ENCODE measurements at regions not wholly inside any gene's neighbourhood (a gene's known extent, or its start where the extent isn't known, plus 50 kb on each side); places are given as distances from the start of the nearest gene placed in this dataset.

- H3K9me3 ChIP-seq (ENCODE audit: control insufficient read depth in 1 of 2, insufficient read depth in 1 of 2, low read depth in 1 of 2, low read length in 2 of 2), result no peaks in the 10 kb centered on the region
- ATAC-seq (peak; percentile 53; the same call in 1 of the 2 replicates), DNase-seq (ENCODE audit: low read depth, low spot score) (peak; percentile 32)
- H3K9ac ChIP-seq (ENCODE audit: low read length), result no peak overlapping the region
- no peaks in the 10 kb centered on the region for H3K79me2 ChIP-seq (ENCODE audit: insufficient read depth, low read length)
- no TSS peak for BruUV-seq (replicated peaks)
- H2AFZ ChIP-seq (ENCODE audit: low read depth, low read length, poor library complexity, severe bottlenecking), result peak overlapping the region; percentile 17
- peak overlapping the region; percentile 41 for H3K4me2 ChIP-seq (ENCODE audit: low read length)
- H3K4me3 ChIP-seq (replicated peaks in 1 of 2; ENCODE audit: low read depth in 1 of 2, low read length in 2 of 2), result no peak overlapping the region
- peaks cover 6 to 24% of the 10 kb centered on the region in 2 experiments; a peak in 3 of 4 replicates for H3K4me1 ChIP-seq (ENCODE audit: control insufficient read depth in 1 of 2, insufficient read depth in 2 of 2, low read length in 2 of 2)
- H3K9me2 ChIP-seq (ENCODE audit: insufficient read depth), result no peaks in the 10 kb centered on the region
- TF ChIP-seq JUND (IDR thresholded peaks at IDR 0.05) (0 out of 2 replicates have a peak, but pooled peaks have one; percentile 20), FOSL1 (IDR thresholded peaks at IDR 0.05; ENCODE audit: low read depth) (peak; percentile 48), EZH2phosphoT487 (IDR thresholded peaks at IDR 0.05; ENCODE audit: borderline replicate concordance) (no peak), SP1 (IDR thresholded peaks at IDR 0.05; ENCODE audit: low read depth) (0 out of 2 replicates have a peak, but pooled peaks have one; percentile 9)
- no peaks in the 10 kb centered on the region for H3K36me3 ChIP-seq (ENCODE audit: control insufficient read depth in 1 of 2, insufficient read depth in 2 of 2, low read length in 2 of 2)
- CTCF ChIA-PET, result no interaction called here
- RAD21 ChIA-PET (ENCODE audit: low non-redundant PET in 1 of 2, low total read pairs in 2 of 2, uncharacterized antibody in 2 of 2, unreplicated experiment in 2 of 2), result no interaction called here
- intact Hi-C loops (cut with micrococcal nuclease), result no loop called here
- H3K27ac ChIP-seq (ENCODE audit: low read depth, low read length), result no peak overlapping the region
- no peaks in the 10 kb centered on the region for H4K20me1 ChIP-seq (ENCODE audit: insufficient read depth)
- H3K27me3 ChIP-seq (ENCODE audit: insufficient read depth, low read length), result no peaks in the 10 kb centered on the region
- POLR2A ChIA-PET, result no interaction called here
These were observed 126.7 kb upstream of the MRI1 start for GRCh38 chr19:13637664-13638063.

- Histone ChIP-seq H3K9me2 (ENCODE audit: insufficient read depth) (no peaks in the 10 kb centered on the region), H4K20me1 (ENCODE audit: insufficient read depth) (no peaks in the 10 kb centered on the region), H3K4me1 (ENCODE audit: control insufficient read depth in 1 of 2, insufficient read depth in 2 of 2, low read length in 2 of 2) (peaks cover 6 to 29% of the 10 kb centered on the region in 2 experiments; a peak in 3 of 4 replicates), H3K79me2 (ENCODE audit: insufficient read depth, low read length) (no peaks in the 10 kb centered on the region), H3K9me3 (ENCODE audit: control insufficient read depth in 1 of 2, insufficient read depth in 1 of 2, low read depth in 1 of 2, low read length in 2 of 2) (peaks cover 0 to 5% of the 10 kb centered on the region in 2 experiments; a peak in 2 of 4 replicates), H3K27me3 (ENCODE audit: insufficient read depth, low read length) (no peaks in the 10 kb centered on the region), H3K27ac (ENCODE audit: low read depth, low read length) (no peak overlapping the region), H3K36me3 (ENCODE audit: control insufficient read depth in 1 of 2, insufficient read depth in 2 of 2, low read length in 2 of 2) (no peaks in the 10 kb centered on the region), H3K4me2 (ENCODE audit: low read length) (no peak overlapping the region), H2AFZ (ENCODE audit: low read depth, low read length, poor library complexity, severe bottlenecking) (no peak overlapping the region), H3K4me3 (replicated peaks in 1 of 2; ENCODE audit: low read depth in 1 of 2, low read length in 2 of 2) (no peak overlapping the region), H3K9ac (ENCODE audit: low read length) (no peak overlapping the region)
- intact Hi-C loops (cut with micrococcal nuclease), result no loop called here
- no peak for TF ChIP-seq TCF7L2 (IDR thresholded peaks at IDR 0.05; ENCODE audit: borderline replicate concordance, extremely low read depth, insufficient read depth, insufficient read length)
- TF ChIP-seq YY1 (IDR thresholded peaks at IDR 0.05; ENCODE audit: extremely low read depth, insufficient replicate concordance, low read depth, low read length), result no peak
- no peak for TF ChIP-seq REST (IDR thresholded peaks at IDR 0.05; ENCODE audit: low read depth)
- TF ChIP-seq ZFX (IDR thresholded peaks at IDR 0.05), result no peak
- no peak for TF ChIP-seq CBX3 (IDR thresholded peaks at IDR 0.05; ENCODE audit: low read depth)
- no peak for TF ChIP-seq SIN3A (IDR thresholded peaks at IDR 0.05; ENCODE audit: low read depth)
- no peak for TF ChIP-seq FOSL1 (IDR thresholded peaks at IDR 0.05; ENCODE audit: low read depth)
- no peak for TF ChIP-seq JUND (IDR thresholded peaks at IDR 0.05)
- no peak for TF ChIP-seq CEBPB (IDR thresholded peaks at IDR 0.05; ENCODE audit: low read depth)
- no peak for TF ChIP-seq EZH2 (IDR thresholded peaks at IDR 0.05)
- TF ChIP-seq EGR1 (IDR thresholded peaks at IDR 0.05; ENCODE audit: low read depth), result no peak
- TF ChIP-seq MAX (IDR thresholded peaks at IDR 0.05), result no peak
- POLR2A ChIA-PET, result no interaction called here
- CTCF ChIA-PET, result no interaction called here
- RAD21 ChIA-PET (ENCODE audit: low non-redundant PET in 1 of 2, low total read pairs in 2 of 2, uncharacterized antibody in 2 of 2, unreplicated experiment in 2 of 2), result no interaction called here
- no TSS peak for BruUV-seq (replicated peaks)
- ATAC-seq (no peak), DNase-seq (ENCODE audit: low read depth, low spot score) (no peak)
These were observed 128.4 kb upstream of the CACNA1A start for GRCh38 chr19:13634658-13635057.
